Osteocyte (in vitro differentiated cells): ENCODE measurements at regions not wholly inside any gene's neighbourhood (a gene's known extent, or its start where the extent isn't known, plus 50 kb on each side); places are given as distances from the start of the nearest gene placed in this dataset.

Source experiments
- DNase-seq: peaks from one replicate; pipeline ENCODE4 v3.0.0; 2021; ENCODE audit warnings: mixed read lengths; ENCODE audit not compliant: unreplicated experiment; ENCODE audit errors: extremely low spot score
- H3K27ac Mint-ChIP-seq: one replicate; pipeline ENCODE4 v1.8.0; 2021; ENCODE audit warnings: mild to moderate bottlenecking, mixed read lengths; ENCODE audit not compliant: unreplicated experiment
- H3K27me3 Mint-ChIP-seq: one replicate; pipeline ENCODE4 v1.8.0; 2021; ENCODE audit warnings: mixed read lengths; ENCODE audit not compliant: unreplicated experiment
- H3K36me3 Mint-ChIP-seq: one replicate; pipeline ENCODE4 v1.8.0; 2021; ENCODE audit warnings: mixed read lengths; ENCODE audit not compliant: unreplicated experiment
- H3K4me1 Mint-ChIP-seq: one replicate; pipeline ENCODE4 v1.8.0; 2021; ENCODE audit warnings: mixed read lengths; ENCODE audit not compliant: unreplicated experiment
- H3K4me3 Mint-ChIP-seq: one replicate; pipeline ENCODE4 v1.8.0; 2021; ENCODE audit warnings: mild to moderate bottlenecking, moderate library complexity, mixed read lengths; ENCODE audit not compliant: unreplicated experiment
- H3K9me3 Mint-ChIP-seq: one replicate; pipeline ENCODE4 v1.8.0; 2021; ENCODE audit warnings: mixed read lengths; ENCODE audit not compliant: unreplicated experiment
- TF ChIP-seq, protein P1 (sequence below): fragments of 200-600 bp; sonication (generic); IDR thresholded peaks from 2 replicates; pipeline ENCODE4 v1.5.0; 2021; ENCODE audit warnings: antibody characterized with exemption, mild to moderate bottlenecking, moderate library complexity

DNA sequence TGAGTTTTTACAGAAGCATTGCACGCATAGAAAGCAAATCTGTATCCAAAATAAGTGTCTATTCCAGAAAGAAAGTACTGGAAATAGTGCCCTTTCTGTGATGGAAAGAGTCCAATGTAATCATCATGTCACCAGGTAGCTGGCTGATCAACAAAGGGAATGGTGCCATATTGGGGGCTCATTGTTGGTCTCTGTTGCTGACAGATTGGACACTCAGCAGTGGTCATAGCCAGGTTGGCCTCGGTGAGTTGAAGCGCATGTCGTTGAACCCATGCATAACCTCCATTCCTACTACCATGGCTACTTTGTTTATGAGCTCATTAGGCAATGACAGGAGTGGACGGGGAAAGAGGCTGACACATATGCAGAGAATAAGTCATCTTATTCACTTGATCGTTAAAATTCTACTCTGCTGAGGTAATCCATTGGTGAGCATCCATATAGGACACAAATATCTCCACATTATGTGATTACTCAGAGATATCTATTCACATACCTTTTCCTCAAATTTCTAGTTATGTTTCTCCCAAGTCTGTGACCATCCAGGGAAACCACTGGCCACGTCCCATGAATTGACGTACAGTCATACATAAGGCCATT lies 560.5 kb downstream of the HAO1 start:
- H3K36me3 Mint-ChIP-seq, result no peaks in the 10 kb centered on the region
- no peaks in the 10 kb centered on the region for H3K4me1 Mint-ChIP-seq
- no peaks in the 10 kb centered on the region for H3K27me3 Mint-ChIP-seq
- H3K4me3 Mint-ChIP-seq, result no peak overlapping the region
- H3K27ac Mint-ChIP-seq, result no peak overlapping the region
- DNase-seq, result no peak
- TF ChIP-seq, protein P1, sequence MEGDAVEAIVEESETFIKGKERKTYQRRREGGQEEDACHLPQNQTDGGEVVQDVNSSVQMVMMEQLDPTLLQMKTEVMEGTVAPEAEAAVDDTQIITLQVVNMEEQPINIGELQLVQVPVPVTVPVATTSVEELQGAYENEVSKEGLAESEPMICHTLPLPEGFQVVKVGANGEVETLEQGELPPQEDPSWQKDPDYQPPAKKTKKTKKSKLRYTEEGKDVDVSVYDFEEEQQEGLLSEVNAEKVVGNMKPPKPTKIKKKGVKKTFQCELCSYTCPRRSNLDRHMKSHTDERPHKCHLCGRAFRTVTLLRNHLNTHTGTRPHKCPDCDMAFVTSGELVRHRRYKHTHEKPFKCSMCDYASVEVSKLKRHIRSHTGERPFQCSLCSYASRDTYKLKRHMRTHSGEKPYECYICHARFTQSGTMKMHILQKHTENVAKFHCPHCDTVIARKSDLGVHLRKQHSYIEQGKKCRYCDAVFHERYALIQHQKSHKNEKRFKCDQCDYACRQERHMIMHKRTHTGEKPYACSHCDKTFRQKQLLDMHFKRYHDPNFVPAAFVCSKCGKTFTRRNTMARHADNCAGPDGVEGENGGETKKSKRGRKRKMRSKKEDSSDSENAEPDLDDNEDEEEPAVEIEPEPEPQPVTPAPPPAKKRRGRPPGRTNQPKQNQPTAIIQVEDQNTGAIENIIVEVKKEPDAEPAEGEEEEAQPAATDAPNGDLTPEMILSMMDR, result no peak
- H3K9me3 Mint-ChIP-seq, result peaks cover 4% of the 10 kb centered on the region

DNA sequence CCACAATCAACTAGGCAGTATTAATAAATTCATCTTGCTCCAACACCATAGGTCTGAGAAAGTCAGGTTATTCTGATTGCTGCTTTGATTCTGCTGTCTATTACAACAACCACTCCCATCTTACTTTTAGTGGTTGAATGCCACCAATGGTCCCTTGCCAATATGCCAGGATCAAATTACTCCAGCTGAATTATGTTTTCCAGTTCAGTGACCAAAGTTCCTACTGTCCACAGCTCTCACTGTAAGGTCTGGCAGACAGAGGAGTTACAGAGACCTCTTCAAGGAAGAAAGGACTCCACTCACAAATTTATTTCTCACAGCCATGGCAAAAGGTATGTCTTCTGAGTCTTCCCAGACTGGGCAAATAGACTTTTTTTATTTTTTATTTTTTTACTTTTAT lies 557.0 kb downstream of the HAO1 start:
- H3K4me1 Mint-ChIP-seq, result no peaks in the 10 kb centered on the region
- no peaks in the 10 kb centered on the region for H3K9me3 Mint-ChIP-seq
- H3K36me3 Mint-ChIP-seq, result no peaks in the 10 kb centered on the region
- DNase-seq, result no peak
- H3K27me3 Mint-ChIP-seq, result no peaks in the 10 kb centered on the region
- TF ChIP-seq, protein P1, result no peak
- no peak overlapping the region for H3K27ac Mint-ChIP-seq
- H3K4me3 Mint-ChIP-seq, result no peak overlapping the region

DNA sequence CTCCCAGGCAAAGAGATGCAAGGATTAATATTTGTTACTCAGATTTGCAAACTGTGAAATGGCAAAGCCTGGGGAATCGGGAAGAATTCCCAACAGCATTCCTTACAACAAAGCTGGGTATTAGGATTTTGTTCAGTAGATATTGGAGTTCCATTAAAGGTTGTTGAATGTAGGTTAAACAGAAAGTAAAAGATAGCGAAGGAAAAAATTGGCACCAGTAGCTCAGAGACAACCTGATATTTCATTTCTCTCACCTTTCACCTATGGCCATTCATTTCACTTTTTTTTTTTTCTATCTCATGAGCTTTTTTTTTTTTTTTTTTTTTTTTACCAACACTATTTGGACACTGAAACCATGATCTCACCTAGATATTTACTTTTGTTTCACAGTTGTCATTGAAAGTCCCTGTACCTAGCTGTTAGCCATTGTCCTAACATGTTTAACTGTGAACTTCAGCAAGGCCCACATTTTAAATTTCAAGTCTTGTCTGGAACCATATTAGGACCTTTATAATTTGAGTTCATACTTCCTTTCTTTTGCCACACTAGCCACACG lies 552.5 kb downstream of the HAO1 start:
- Mint-ChIP-seq H3K27me3 (no peaks in the 10 kb centered on the region), H3K4me3 (no peak overlapping the region)
- no peak for DNase-seq

DNA sequence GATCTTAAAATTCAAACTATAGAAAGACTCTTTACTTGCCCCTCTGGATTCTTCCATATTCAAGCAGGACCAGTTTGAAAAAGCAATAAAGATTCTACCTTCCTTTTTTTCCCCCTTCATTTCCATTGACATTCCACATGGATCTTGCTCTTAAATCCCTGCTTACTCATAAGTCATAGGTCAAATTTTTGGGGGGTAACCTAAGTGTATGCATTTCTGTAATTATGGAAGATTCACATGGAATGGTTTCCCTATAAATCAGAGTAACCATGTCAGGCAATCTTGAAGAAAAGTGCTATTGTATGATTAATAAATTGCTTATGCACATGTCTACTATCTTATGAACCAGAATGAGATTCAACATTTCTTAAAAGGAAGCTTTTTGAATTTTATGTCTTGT lies 551.0 kb downstream of the HAO1 start:
- H3K27me3 Mint-ChIP-seq, result no peaks in the 10 kb centered on the region
- H3K4me1 Mint-ChIP-seq, result no peaks in the 10 kb centered on the region
- no peak for DNase-seq
- no peak overlapping the region for H3K27ac Mint-ChIP-seq
- no peaks in the 10 kb centered on the region for H3K9me3 Mint-ChIP-seq
- TF ChIP-seq, protein P1, result no peak
- no peaks in the 10 kb centered on the region for H3K36me3 Mint-ChIP-seq
- H3K4me3 Mint-ChIP-seq, result no peak overlapping the region

More for the DNA sequence above, 552.5 kb downstream of the HAO1 start:
- Mint-ChIP-seq H3K9me3 (no peaks in the 10 kb centered on the region), H3K27ac (no peak overlapping the region), H3K4me1 (no peaks in the 10 kb centered on the region), H3K36me3 (no peaks in the 10 kb centered on the region)
- TF ChIP-seq, protein P1, result no peak

DNA sequence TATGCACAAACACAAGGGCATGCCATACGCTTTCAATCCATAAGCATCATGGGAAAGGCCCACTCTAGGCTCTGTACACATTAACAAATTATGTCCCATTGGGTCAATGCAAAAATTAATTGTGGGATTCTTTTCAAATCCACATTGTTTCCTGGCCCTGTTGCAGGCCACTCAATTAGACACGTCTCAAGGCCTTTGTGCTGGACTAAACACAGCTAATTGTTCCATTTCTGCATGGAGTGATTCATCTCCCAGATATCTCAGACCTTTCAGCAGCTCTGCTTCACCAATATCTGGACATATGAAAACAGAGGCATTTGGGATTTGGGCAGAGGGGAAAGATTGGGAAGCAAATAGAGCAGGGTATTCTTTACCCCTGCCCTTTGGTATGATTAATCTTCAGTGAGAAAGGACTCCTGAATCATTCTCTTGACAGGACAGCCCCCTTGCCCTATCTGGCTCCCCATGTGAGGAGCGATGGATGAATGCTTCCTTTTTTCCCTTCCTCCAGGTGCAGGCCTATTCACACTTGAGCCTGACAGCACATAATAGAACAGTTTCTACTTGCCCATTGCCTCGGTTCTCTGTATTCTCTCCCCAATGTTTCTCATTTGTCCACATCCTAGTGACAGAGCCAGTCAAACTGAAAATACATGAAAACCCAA lies 547.6 kb downstream of the HAO1 start:
- Mint-ChIP-seq H3K27ac (no peak overlapping the region), H3K27me3 (no peaks in the 10 kb centered on the region), H3K9me3 (no peaks in the 10 kb centered on the region), H3K4me1 (no peaks in the 10 kb centered on the region), H3K4me3 (no peak overlapping the region), H3K36me3 (no peaks in the 10 kb centered on the region)
- no peak for DNase-seq
- TF ChIP-seq, protein P1, result no peak
